Gastrocnemius medialis (tissue), 4 donors: ENCODE measurements at regions not wholly inside any gene's neighbourhood (a gene's known extent, or its start where the extent isn't known, plus 50 kb on each side); places are given as distances from the start of the nearest gene placed in this dataset.

Experiments used
- ATAC-seq, 2 donors: fragments of 150-250 bp; one replicate each; pipeline ENCODE4 v1.9.1; 2016
- DNase-seq, 2 donors: peaks; one replicate each; pipeline ENCODE4 v3.0.0-alpha.2; 2019
- H3K27ac ChIP-seq, 4 donors: fragments of 200-600 bp; sonication (generic); 1 replicate in 1 of 4; 2 replicates in 3 of 4; pipeline ENCODE4 v1.5.1; 2016 to 2018; ENCODE audit warnings: mild to moderate bottlenecking in 2 of 4, moderate library complexity in 1 of 4
- H3K27me3 ChIP-seq, 3 donors: fragments of 200-600 bp; sonication (generic) in 2 of 3; 1 replicate in 1 of 3; 2 replicates in 2 of 3; pipeline versions ENCODE4 v1.5.1 to v1.6.0; 2016 to 2019; ENCODE audit warnings: mild to moderate bottlenecking in 1 of 3, moderate library complexity in 1 of 3
- H3K36me3 ChIP-seq, 2 donors: fragments of 200-600 bp; sonication (generic) in 1 of 2; one replicate each; pipeline ENCODE4 v1.5.1; 2017 to 2018
- H3K4me1 ChIP-seq, 2 donors: fragments of 200-600 bp; sonication (generic) in 1 of 2; one replicate each; pipeline ENCODE4 v1.5.1; 2016 to 2017; ENCODE audit warnings: mild to moderate bottlenecking in 2 of 2
- H3K4me3 ChIP-seq, 4 donors: fragments of 200-600 bp; sonication (generic) in 3 of 4; 1 replicate in 1 of 4; 2 replicates in 3 of 4; pipeline ENCODE4 v1.5.1; 2016 to 2019; ENCODE audit warnings: mild to moderate bottlenecking in 2 of 4
- H3K9me3 ChIP-seq, 3 donors: fragments of 200-600 bp; sonication (generic) in 2 of 3; 1 replicate in 1 of 3; 2 replicates in 2 of 3; pipeline ENCODE4 v1.5.1; 2016 to 2019
- CTCF ChIP-seq, 5 experiments: fragments of 450-650 bp in 3 of 5; fragments of 200-600 bp in 2 of 5; sonication (generic) in 2 of 5; IDR thresholded peaks in 4 of 5; conservative IDR thresholded peaks in 1 of 5; 1 replicate in 4 of 5; 2 replicates in 1 of 5; pipeline ENCODE4 v1.5.1; 2016 to 2019; ENCODE audit warnings: antibody characterized with exemption in 5 of 5, mild to moderate bottlenecking in 3 of 5, moderate library complexity in 3 of 5
- POLR2A ChIP-seq, 2 donors: fragments of 450-650 bp; IDR thresholded peaks; one replicate each; pipeline ENCODE4 v1.6.1; 2017; ENCODE audit warnings: antibody characterized with exemption in 2 of 2, mild to moderate bottlenecking in 2 of 2, moderate library complexity in 2 of 2
- in situ Hi-C, 4 donors: fragments of 200-750 bp; cut with MboI; loops; one replicate each; pipeline versions ENCODE4 v1.15.0 to v1.8.0; 2017; ENCODE audit warnings: low sequenced_read_pairs in 4 of 4
- intact Hi-C: fragments of 100-400 bp; cut with DNase I; formaldehyde crosslinking; loops from one replicate; pipeline ENCODE4 v1.15.1; 2023; ENCODE audit warnings: low total_unique reads

- intact Hi-C loops = no loop called here
- no peaks in the 10 kb centered on the region for H3K27me3 ChIP-seq
- no peak for ATAC-seq
- TF ChIP-seq CTCF (IDR thresholded peaks at IDR 0.05 in 4 of 5, conservative IDR thresholded peaks at IDR 0.05 in 1 of 5) (no peak), POLR2A (IDR thresholded peaks at IDR 0.05) (no peak)
- H3K9me3 ChIP-seq = no peaks in the 10 kb centered on the region
- no peak for DNase-seq
- no peak overlapping the region for H3K4me3 ChIP-seq
- in situ Hi-C loops = no loop called here
- H3K36me3 ChIP-seq = no peaks in the 10 kb centered on the region
- H3K4me1 ChIP-seq = peaks cover 6 to 9% of the 10 kb centered on the region in 2 donors
- H3K27ac ChIP-seq = no peak overlapping the region
These were observed 57.0 kb upstream of the FRMD4B start for GRCh38 chr3:69442771-69443311.

GRCh38 chr3:69441732-69442131 lies 55.8 kb upstream of the FRMD4B start:
- no peak for DNase-seq
- Histone ChIP-seq H3K27me3 (no peaks in the 10 kb centered on the region), H3K4me1 (peaks cover 6 to 9% of the 10 kb centered on the region in 2 donors), H3K36me3 (no peaks in the 10 kb centered on the region), H3K4me3 (no peak overlapping the region), H3K27ac (no peak overlapping the region), H3K9me3 (no peaks in the 10 kb centered on the region)
- intact Hi-C loops (no loop called here), in situ Hi-C loops (no loop called here)
- no peak for ATAC-seq
- TF ChIP-seq CTCF (IDR thresholded peaks at IDR 0.05 in 4 of 5, conservative IDR thresholded peaks at IDR 0.05 in 1 of 5) (no peak), POLR2A (IDR thresholded peaks at IDR 0.05) (no peak)

- in situ Hi-C loops = no loop called here
These were observed 55.2 kb upstream of the FRMD4B start for GRCh38 chr3:69441040-69441439.

GRCh38 chr3:69439643-69440270 lies 53.9 kb upstream of the FRMD4B start:
- intact Hi-C loops = no loop called here

More at GRCh38 chr3:69441040-69441439, 55.2 kb upstream of the FRMD4B start:
- no peak overlapping the region for H3K27ac ChIP-seq
- H3K4me1 ChIP-seq = peaks cover 6 to 9% of the 10 kb centered on the region in 2 donors
- intact Hi-C loops = no loop called here
- H3K4me3 ChIP-seq = no peak overlapping the region
- TF ChIP-seq CTCF (IDR thresholded peaks at IDR 0.05 in 4 of 5, conservative IDR thresholded peaks at IDR 0.05 in 1 of 5) (no peak), POLR2A (IDR thresholded peaks at IDR 0.05) (no peak)
- H3K36me3 ChIP-seq = no peaks in the 10 kb centered on the region
- no peaks in the 10 kb centered on the region for H3K27me3 ChIP-seq
- no peaks in the 10 kb centered on the region for H3K9me3 ChIP-seq
- ATAC-seq (no peak), DNase-seq (no peak)

More at GRCh38 chr3:69439643-69440270, 53.9 kb upstream of the FRMD4B start:
- in situ Hi-C loops = loop anchor here in 1 of 4 donors (10.0 kb wide), 1 partner anchor 275 kb away; no protein-coding TSS in a partner anchor
- Histone ChIP-seq H3K27ac (no peak overlapping the region), H3K4me3 (no peak overlapping the region), H3K9me3 (no peaks in the 10 kb centered on the region), H3K36me3 (no peaks in the 10 kb centered on the region), H3K27me3 (no peaks in the 10 kb centered on the region), H3K4me1 (peaks cover 0 to 2% of the 10 kb centered on the region in 2 donors)
- DNase-seq (no peak), ATAC-seq (no peak)
- TF ChIP-seq POLR2A (IDR thresholded peaks at IDR 0.05) = no peak
- TF ChIP-seq CTCF (IDR thresholded peaks at IDR 0.05 in 4 of 5, conservative IDR thresholded peaks at IDR 0.05 in 1 of 5) = peak in 3 of 5 experiments; percentile 12 to 53 (median 37)
